HepG2 (cell line): ENCODE measurements at regions not wholly inside any gene's neighbourhood (a gene's known extent, or its start where the extent isn't known, plus 50 kb on each side); places are given as distances from the start of the nearest gene placed in this dataset.

Source experiments
- ATAC-seq: fragments of 200-7000 bp; cut with Tn5 transposase; 3 replicates; pipeline ENCODE4 v1.9.1; 2020; ENCODE audit warnings: mild to moderate bottlenecking, moderate library complexity
- BruUV-seq: library from RNA; stranded (reverse); fragments of 400-500 nt; replicated peaks from 2 replicates; lab custom pipeline; 2021; lab: Mats Ljungman, UMichigan
- CTCF ChIA-PET: fragments of 300-600 bp; formaldehyde crosslinking; extraction: SDS; loops from one replicate; lab custom pipeline; 2021; ENCODE audit warnings: low total read pairs, inconsistent platforms, low intra/inter-chr PET ratio; lab: Yijun Ruan, JAX
- POLR2A ChIA-PET: fragments of 350-600 bp; sonication (Branson Sonifier 250); formaldehyde crosslinking; loops from one replicate; lab custom pipeline; 2020; ENCODE audit warnings: antibody characterized with exemption, inconsistent platforms; lab: Yijun Ruan, JAX
- DNase-seq: peaks from one replicate; pipeline ENCODE4 v3.0.0-alpha.2; 2015; ENCODE audit warnings: low spot score
- FAIRE-seq: peaks from 3 replicates; lab custom pipeline; 2011; peaks lifted over from hg19 to GRCh38; lab: Jason Lieb, UNC
- H2AFZ ChIP-seq: one replicate; pipeline ENCODE4 v1.6.1; 2011; ENCODE audit warnings: low read length, inconsistent platforms
- H3K27ac ChIP-seq: fragments of 300-600 bp; 3 replicates; pipeline ENCODE4 v1.8.0; 2011; ENCODE audit warnings: mixed run types, mild to moderate bottlenecking, mixed read lengths, low read length, inconsistent platforms; ENCODE audit not compliant: insufficient read depth; ENCODE audit errors: extremely low read length
- H3K27me3 ChIP-seq, 2 experiments: fragments of 200-600 bp in 1 of 2; 2 replicates in 1 of 2; 3 replicates in 1 of 2; pipeline versions ENCODE4 v1.6.0 to v1.8.0; 2011; ENCODE audit warnings: low read length in 2 of 2, mild to moderate bottlenecking in 2 of 2, moderate library complexity in 2 of 2, inconsistent platforms in 1 of 2; ENCODE audit not compliant: insufficient read depth in 2 of 2, control insufficient read depth in 1 of 2
- H3K36me3 ChIP-seq, 2 experiments: fragments of 200-600 bp in 1 of 2; replicated peaks in 1 of 2; 2 replicates in 1 of 2; 3 replicates in 1 of 2; pipeline versions ENCODE4 v1.5.1 to v1.8.0; 2011; ENCODE audit warnings: low read length in 2 of 2, inconsistent platforms in 1 of 2; ENCODE audit not compliant: insufficient read depth in 2 of 2, control insufficient read depth in 1 of 2
- H3K4me1 ChIP-seq: 2 replicates; pipeline ENCODE4 v1.5.1; 2012; ENCODE audit warnings: low read length, inconsistent platforms; ENCODE audit not compliant: insufficient read depth
- H3K4me2 ChIP-seq: 2 replicates; pipeline ENCODE4 v1.6.0; 2011; ENCODE audit warnings: low read depth, low read length, inconsistent platforms
- H3K4me3 ChIP-seq, 3 experiments: fragments of 200-600 bp in 1 of 3; sonication (generic), shearing (Covaris generic) in 1 of 3; replicated peaks in 1 of 3; 2 replicates each; pipeline ENCODE4 v1.5.1; 2011 to 2016; ENCODE audit warnings: low read length in 3 of 3, inconsistent platforms in 2 of 3, low read depth in 2 of 3, mild to moderate bottlenecking in 2 of 3, control low read depth in 1 of 3, mixed read lengths in 1 of 3; ENCODE audit not compliant: insufficient read depth in 1 of 3
- H3K79me2 ChIP-seq: one replicate; pipeline ENCODE4 v1.6.1; 2011; ENCODE audit warnings: low read length, inconsistent platforms; ENCODE audit not compliant: insufficient read depth
- H3K9ac ChIP-seq: 2 replicates; pipeline ENCODE4 v1.6.0; 2011; ENCODE audit warnings: mild to moderate bottlenecking, low read depth, low read length, inconsistent platforms; ENCODE audit not compliant: insufficient read depth
- H3K9me3 ChIP-seq: 2 replicates; pipeline ENCODE4 v1.5.1; 2012; ENCODE audit warnings: mild to moderate bottlenecking, low read length
- H4K20me1 ChIP-seq: 2 replicates; pipeline ENCODE4 v1.6.0; 2011; ENCODE audit warnings: inconsistent platforms, mild to moderate bottlenecking, low read length, moderate library complexity; ENCODE audit not compliant: insufficient read depth
- ARHGAP35 ChIP-seq: sonication (generic); formaldehyde crosslinking; IDR thresholded peaks from 2 replicates; pipeline ENCODE4 v1.9.0; 2022; ENCODE audit warnings: mild to moderate bottlenecking, inconsistent platforms, moderate library complexity, missing genetic modification reagents, borderline replicate concordance
- CC2D1A ChIP-seq: sonication (generic); formaldehyde crosslinking; IDR thresholded peaks from 2 replicates; pipeline ENCODE4 v1.8.1; 2023; ENCODE audit warnings: mild to moderate bottlenecking, missing genetic modification reagents
- E2F5 ChIP-seq: sonication (generic); formaldehyde crosslinking; conservative IDR thresholded peaks from 2 replicates; pipeline ENCODE4 v1.4.0; 2020; ENCODE audit warnings: missing genetic modification reagents
- GTF3A ChIP-seq: sonication (generic); formaldehyde crosslinking; conservative IDR thresholded peaks from 2 replicates; pipeline ENCODE4 v1.4.0; 2020; ENCODE audit warnings: mild to moderate bottlenecking, missing genetic modification reagents
- RCOR2 ChIP-seq: IDR thresholded peaks from 2 replicates; pipeline ENCODE4 v1.6.1; 2016; ENCODE audit warnings: missing biosample characterization, missing genetic modification reagents
- RFX1 ChIP-seq: fragments of 450-650 bp; IDR thresholded peaks from 2 replicates; pipeline ENCODE4 v1.6.1; 2017
- SMARCE1 ChIP-seq: fragments of 450-650 bp; IDR thresholded peaks from 2 replicates; pipeline ENCODE4 v1.6.1; 2017; ENCODE audit warnings: borderline replicate concordance
- SOX6 ChIP-seq, 2 experiments: fragments of 450-650 bp in 1 of 2; sonication (generic) in 1 of 2; formaldehyde crosslinking in 1 of 2; IDR thresholded peaks; 2 replicates each; pipeline versions ENCODE4 v1.4.0 to v1.6.1; 2017 to 2020; ENCODE audit warnings: antibody characterized with exemption in 1 of 2, mild to moderate bottlenecking in 1 of 2, missing genetic modification reagents in 1 of 2
- TARDBP ChIP-seq: sonication (generic); formaldehyde crosslinking; IDR thresholded peaks from 2 replicates; pipeline ENCODE4 v1.8.0; 2022; ENCODE audit warnings: mild to moderate bottlenecking, missing genetic modification reagents
- TFAP4 ChIP-seq: sonication (generic); IDR thresholded peaks from 2 replicates; pipeline ENCODE4 v1.6.1; 2016; ENCODE audit warnings: low read depth, borderline replicate concordance
- ZC3H13 ChIP-seq: sonication (generic); formaldehyde crosslinking; IDR thresholded peaks from 2 replicates; pipeline ENCODE4 v1.8.1; 2023; ENCODE audit warnings: mild to moderate bottlenecking, missing genetic modification reagents, moderate library complexity
- ZC3H4 ChIP-seq: sonication (generic); formaldehyde crosslinking; IDR thresholded peaks from 2 replicates; pipeline ENCODE4 v1.4.0; 2020; ENCODE audit warnings: missing genetic modification reagents, borderline replicate concordance
- ZFP36 ChIP-seq: fragments of 150-350 bp; IDR thresholded peaks from 2 replicates; pipeline ENCODE4 v1.6.1; 2018; ENCODE audit warnings: borderline replicate concordance, low read length, low read depth; ENCODE audit not compliant: partially characterized antibody
- ZNF318 ChIP-seq: sonication (generic); formaldehyde crosslinking; IDR thresholded peaks from 2 replicates; pipeline ENCODE4 v1.4.0; 2020; ENCODE audit warnings: mild to moderate bottlenecking, missing genetic modification reagents
- ZNF737 ChIP-seq: sonication (generic); formaldehyde crosslinking; IDR thresholded peaks from 2 replicates; pipeline ENCODE4 v1.5.0; 2020; ENCODE audit warnings: missing genetic modification reagents, mild to moderate bottlenecking, borderline replicate concordance
- ZNF761 ChIP-seq: sonication (generic); formaldehyde crosslinking; conservative IDR thresholded peaks from 2 replicates; pipeline ENCODE4 v1.4.0; 2020; ENCODE audit warnings: mild to moderate bottlenecking, missing genetic modification reagents
- in situ Hi-C: cut with HindIII; loops from 2 replicates; pipeline ENCODE4 v1.10.0; 2017; ENCODE audit warnings: low pct_unique_long_range_greater_than_20kb; ENCODE audit not compliant: extremely low pct_ligation_motif_present
- intact Hi-C: fragments of 100-400 bp; cut with micrococcal nuclease; formaldehyde crosslinking; loops from one replicate; pipeline ENCODE4 v1.10.0; 2022; ENCODE audit not compliant: unreplicated experiment

DNA sequence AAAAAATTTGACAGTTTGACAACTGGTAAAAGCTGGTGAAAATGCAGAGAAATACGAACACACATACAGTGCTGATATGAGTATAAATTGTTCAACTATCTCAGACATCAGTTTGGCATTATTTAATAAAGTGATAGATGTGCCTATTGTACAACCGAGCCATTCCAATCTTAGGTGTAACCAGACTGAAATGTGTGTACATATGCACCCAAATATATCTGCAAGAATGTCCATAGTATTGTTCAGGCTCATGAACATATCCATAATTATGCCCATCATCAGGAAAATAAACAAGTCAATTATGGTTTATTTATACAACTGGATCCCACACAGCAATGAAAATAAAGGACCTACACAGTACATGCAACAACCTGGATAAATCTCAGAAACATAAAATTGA, 188.9 kb upstream of the DDX53 start (continued):
- no peak for TF ChIP-seq ZNF318
- TF ChIP-seq TARDBP (CRISPR knock-in tag): no peak
- TF ChIP-seq ZNF737 (CRISPR knock-in tag): no peak
- TF ChIP-seq RCOR2 (CRISPR knock-in tag): no peak
- TF ChIP-seq RFX1: no peak

DNA sequence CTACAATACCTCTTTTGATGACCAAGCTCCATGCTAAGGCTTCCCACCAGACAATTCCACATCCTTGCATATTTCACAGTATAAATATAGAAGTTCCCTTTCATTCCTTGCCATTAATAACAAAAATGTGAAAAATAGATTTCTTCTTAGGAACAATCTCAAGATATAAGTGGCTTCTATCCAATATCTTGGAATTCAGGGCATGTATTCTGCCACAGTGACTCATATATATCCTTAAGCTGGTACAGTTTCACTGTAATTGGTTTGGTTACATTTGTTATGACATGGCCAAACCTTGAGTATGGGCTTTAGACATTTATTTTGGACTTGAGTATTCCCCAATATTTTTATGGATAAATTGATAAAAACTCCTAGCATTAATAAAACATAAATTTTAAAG, 181.7 kb upstream of the DDX53 start:
- BruUV-seq: no TSS peak
- Histone ChIP-seq H3K27me3 (no peaks in the 10 kb centered on the region), H3K4me3 (no peak overlapping the region), H4K20me1 (no peaks in the 10 kb centered on the region), H2AFZ (no peak overlapping the region), H3K4me2 (no peak overlapping the region), H3K27ac (no peak overlapping the region), H3K4me1 (no peaks in the 10 kb centered on the region), H3K9me3 (no peaks in the 10 kb centered on the region), H3K79me2 (no peaks in the 10 kb centered on the region), H3K36me3 (no peaks in the 10 kb centered on the region), H3K9ac (no peak overlapping the region)
- no peak for ATAC-seq
- ChIA-PET CTCF (no interaction called here), POLR2A (no interaction called here)
- FAIRE-seq: no peak
- DNase-seq: no peak
- in situ Hi-C loops: no loop called here
- intact Hi-C loops: no loop called here
- TF ChIP-seq ZFP36 (no peak), SOX6 (IDR thresholded peaks at IDR 0.05) (no peak), SOX6 (CRISPR knock-in tag; IDR thresholded peaks at IDR 0.05) (no peak), SMARCE1 (no peak), GTF3A (CRISPR knock-in tag) (no peak), ARHGAP35 (CRISPR knock-in tag) (no peak), TFAP4 (no peak), ZC3H13 (CRISPR knock-in tag) (no peak), E2F5 (no peak), ZC3H4 (CRISPR knock-in tag) (no peak), ZNF761 (no peak), CC2D1A (CRISPR knock-in tag) (no peak)
